NCI-H460 (cell line): ENCODE measurements at regions not wholly inside any gene's neighbourhood (a gene's known extent, or its start where the extent isn't known, plus 50 kb on each side); places are given as distances from the start of the nearest gene placed in this dataset.
"Not testable (repeated sequence)": the region's sequence is repeated elsewhere in the genome, so short reads cannot be mapped to it uniquely, and the experiment has no call there.

Experiments
- DNase-seq: peaks from one replicate; pipeline ENCODE4 v3.0.0-alpha.2; 2016; ENCODE audit warnings: low read depth; ENCODE audit errors: extremely low read depth

DNA sequence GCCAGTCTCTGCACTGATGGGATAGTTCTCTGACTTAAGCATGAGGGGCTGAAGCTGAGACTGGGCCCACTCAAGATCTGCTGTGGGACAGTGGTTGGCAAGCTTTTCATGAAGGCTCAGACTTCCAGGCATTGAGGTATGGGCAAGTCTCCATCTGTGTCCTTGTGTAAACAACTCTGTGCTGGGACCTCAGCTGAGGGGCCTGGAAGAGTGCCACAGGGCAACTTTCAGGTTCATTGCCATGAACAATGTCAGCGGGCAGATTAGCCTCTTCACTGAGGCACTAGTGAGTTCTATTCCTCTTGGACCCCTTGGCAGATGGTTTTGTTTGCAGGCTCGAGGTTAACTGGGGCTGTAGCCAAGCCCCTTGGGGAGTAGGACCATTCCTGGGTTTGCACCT, 127.1 kb downstream of the MRPS30 start:
- DNase-seq = no peak

DNA sequence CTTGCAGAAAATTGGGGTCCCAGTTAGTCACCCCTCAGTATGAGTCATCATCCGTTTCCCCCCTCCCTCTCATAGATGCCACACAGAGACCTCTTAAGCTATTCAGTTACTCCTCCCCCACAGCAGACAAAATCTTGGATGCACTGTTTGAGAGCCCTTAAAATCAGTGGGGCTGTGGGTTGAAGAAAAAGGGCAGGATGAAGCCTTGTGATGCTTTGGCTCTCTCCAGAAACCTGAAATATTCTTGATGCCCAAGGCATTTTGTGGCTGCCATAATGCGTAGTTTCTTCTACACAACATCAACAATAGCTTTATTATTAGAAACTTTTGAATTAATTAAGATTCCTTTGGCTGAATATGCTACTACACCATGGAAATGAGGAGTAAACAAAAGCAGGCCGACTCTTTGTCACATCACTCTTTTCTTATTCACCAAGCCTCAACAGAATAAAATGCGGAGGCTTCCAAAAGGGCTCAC, 133.8 kb downstream of the MRPS30 start:
- no peak for DNase-seq

DNA sequence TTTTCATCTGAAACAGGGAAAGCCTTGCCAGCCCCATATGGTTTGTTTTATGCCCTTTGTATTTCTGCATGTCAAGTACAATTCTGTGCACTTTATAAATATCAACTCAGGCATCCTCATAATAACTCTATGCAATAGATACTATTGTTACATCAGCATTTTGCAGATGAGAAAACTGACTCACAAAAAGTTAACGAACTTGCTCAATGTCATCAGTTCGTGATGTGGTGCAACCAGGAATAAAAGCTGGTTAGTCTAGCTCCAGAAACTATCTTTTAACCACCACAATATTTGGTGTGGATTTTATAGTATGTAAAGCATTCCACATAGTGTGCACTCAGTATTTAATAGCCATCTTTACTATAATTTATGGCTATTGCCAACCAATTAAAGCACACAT, 134.9 kb downstream of the MRPS30 start:
- peak; percentile 5 for DNase-seq

DNA sequence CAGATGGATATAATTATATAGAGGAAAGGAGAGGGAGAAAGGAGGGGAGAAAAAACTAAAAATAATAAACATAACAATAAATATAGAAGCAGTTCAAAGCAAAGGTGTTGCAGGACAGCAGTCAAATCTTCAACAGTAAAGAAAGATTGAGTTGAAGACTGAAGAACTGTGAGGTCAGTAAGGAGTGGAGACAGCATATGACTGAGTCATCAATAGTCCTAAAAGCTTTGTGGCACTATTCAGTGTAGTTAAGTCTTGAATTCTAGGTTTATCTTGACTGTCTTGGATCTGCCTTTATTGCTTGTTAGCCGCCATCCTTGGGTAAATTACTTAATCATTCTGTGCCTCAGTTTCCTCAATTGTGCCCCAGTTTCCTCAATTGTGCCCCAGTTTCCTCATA, 137.0 kb downstream of the MRPS30 start:
- DNase-seq = no peak

DNA sequence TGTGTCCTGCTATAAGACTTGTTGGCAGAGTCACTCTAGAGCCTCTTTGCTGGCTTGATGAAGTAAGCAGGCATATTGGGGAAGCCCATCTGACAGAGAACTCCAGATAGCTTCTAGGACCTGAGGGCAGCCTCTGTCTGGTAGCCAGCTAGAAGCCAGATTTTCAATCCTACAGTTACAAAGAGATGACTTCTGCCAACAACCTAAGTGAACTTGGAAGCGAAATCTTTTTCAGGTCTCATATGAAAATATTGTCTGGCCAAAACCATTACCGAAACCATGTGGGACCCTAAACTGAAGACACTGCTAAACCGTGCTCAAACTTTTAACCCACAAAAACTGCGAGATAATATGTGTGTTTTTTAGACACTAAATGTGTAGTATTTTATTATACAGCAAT, 140.9 kb downstream of the MRPS30 start:
- DNase-seq = no peak

DNA sequence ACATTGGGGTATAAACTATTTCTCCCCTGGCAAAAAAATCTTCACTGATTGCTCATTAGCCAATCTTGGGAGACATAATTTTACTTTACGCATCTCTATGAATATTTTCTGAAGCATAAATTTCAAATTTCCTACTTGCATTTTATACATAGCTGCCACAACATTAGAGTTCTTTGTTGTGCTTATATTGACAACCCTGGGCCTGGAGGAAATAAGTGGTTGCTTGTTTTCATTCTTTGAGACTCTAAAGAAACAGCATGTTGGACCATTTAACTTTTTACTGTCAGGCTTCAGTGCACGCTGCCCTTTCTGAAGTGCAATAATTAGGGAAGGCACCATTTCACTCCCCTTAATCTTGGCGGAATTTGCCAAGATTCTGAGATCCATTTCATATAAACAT, 142.6 kb downstream of the MRPS30 start:
- no peak for DNase-seq

DNA sequence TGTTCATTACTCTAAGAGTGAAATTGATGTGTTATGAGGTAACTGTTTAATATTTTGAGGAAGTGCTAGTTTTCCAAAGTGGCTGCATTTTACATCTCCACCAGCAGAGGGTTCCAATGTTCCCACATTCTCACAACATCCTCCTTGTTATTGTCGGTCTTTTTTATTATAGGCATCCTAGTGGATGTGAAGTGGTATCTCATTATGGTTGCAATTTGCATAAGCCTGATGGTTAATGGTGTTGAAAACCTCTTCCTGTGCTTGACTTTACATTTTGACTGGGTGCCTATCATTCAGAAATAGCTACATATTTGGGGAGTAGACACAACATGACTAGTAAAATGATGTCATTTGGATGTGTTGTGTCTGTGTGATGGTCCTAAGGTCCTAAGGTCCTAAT, 143.6 kb downstream of the MRPS30 start:
- DNase-seq = peak; percentile 21

DNA sequence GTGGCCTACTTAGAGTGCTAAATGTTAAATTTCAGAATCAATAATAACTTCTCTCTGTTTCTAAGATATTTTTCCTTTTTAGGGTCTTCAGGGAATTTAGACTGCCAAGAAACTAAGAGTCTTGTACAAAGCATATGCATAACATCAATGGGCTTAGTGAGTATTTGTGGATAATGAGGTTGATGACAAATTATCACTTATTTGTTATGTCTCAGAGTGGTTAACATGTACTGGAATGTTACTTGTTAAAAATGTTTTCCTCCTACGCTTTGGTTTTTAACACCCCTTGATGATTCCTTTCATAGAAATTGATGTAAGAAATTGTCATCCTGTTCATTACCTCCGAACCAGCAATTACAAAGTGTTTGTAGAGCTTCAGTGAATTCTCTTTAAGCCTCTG, 144.3 kb downstream of the MRPS30 start:
- no peak for DNase-seq

DNA sequence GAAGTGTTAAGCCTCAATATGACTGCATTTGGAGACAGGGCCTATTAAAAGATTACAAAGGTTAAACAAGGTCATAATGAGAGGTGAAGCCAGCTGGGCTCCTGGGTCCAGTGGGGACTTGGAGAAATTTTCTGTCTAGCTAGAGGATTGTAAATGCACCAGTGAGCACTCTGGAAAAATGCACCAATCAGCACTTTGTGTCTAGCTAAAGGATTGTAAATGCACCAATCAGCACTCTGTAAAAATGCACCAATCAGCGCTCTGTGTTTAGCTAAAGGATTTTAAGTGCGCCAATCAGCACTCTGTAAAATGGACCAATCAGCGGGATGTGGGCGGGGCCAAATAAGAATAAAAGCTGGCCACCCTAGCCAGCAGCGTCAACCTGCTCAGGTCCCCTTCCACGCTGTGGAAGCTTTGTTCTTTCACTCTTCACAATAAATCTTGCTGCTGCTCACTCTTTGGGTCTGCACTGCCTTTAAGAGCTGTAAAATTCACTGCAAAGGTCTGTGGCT, 150.3 kb downstream of the MRPS30 start:
- not testable (repeated sequence) for DNase-seq

DNA sequence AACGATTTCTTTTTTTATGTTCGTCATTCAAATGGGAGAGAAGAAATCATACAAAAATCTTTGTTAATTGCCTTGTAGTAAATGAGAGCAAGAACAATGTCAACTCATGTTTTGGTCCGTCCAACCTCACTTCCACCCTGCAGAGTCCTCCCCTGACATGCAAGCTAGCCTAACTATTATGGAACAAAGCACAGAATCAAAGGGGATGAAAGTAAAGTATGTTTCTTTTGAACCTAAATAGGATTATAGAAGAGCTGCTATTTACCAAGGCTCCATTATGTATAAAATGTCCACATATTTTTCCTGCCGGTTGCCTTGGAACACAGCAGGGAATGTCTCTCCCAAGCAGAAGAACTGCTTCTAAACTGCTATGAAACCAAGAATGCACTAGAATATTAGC, 161.1 kb downstream of the MRPS30 start:
- DNase-seq = no peak

DNA sequence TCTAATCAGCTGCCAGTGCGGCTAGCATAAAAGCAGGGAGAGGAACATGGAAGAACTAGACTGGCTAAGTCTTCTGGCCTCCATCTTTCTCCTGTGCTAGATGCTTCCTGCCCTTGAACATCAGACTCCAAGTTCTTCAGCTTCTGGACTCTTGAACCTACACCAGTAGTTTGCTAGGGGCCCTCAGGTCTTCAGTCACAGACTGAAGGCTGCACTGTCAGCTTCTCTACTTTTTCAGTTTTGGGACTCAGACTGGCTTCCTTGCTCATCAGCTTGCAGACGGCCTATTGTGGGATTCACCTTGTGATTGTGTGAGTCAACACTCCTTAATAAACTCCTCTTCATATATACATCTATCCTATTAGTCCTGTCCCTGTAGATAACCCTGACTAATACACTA, 162.2 kb downstream of the MRPS30 start:
- DNase-seq = not testable (repeated sequence)

DNA sequence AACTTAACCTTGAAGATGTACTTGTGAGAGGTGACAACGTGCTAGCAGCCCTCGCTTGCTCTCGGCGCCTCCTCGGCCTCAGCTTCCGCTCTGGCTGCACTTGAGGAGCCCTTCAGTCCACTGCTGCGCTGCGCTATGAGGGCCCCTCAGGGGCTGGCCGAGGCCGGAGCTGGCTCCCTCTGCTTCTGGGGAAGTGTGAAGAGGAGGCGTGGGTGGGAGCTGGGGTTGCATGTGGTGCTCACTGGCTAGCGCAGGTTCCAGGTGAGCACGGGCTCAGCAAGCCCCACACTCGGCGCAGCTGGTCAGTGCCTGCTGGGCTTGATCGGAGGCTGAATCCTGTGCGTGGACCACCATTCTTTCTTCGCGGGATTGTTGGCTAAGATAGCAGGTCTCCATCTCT, 166.1 kb downstream of the MRPS30 start:
- no peak for DNase-seq

DNA sequence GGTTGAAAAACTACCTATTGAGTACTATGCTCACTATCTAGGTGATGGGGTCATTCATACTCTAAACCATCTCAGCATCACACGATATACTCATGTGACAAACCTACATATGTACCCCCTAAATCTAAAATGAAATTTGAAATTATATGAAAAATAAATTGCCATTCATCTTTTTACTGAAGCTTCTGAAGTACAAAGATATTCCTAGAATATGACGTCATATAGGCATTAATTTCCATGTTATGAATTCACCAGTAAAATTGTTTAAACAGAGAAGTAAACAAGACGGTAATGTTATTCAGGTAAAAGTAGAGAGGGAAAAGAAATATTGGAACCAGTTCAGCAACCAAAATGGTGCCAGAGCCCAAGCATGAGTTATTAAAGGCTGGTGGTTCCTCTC, 173.0 kb downstream of the MRPS30 start:
- DNase-seq = no peak

DNA sequence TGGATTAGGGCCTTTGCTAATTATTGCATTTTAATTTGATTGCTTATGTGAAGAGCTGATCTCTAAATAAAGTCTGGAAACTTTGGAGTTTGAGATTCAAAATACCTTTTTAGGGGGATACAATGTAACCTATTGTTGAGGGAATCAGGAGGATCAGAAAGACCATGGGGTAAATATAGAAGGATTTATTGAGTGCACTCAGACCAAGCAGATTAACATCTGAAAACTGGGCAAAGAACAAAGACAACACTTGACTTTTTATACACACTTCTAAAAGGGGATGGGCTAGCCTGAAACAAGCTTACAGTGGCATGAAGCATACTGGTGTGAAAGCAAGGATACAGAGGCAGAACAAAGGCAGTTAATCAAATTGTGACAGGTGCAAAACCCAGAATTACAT, 174.3 kb downstream of the MRPS30 start:
- DNase-seq = no peak

DNA sequence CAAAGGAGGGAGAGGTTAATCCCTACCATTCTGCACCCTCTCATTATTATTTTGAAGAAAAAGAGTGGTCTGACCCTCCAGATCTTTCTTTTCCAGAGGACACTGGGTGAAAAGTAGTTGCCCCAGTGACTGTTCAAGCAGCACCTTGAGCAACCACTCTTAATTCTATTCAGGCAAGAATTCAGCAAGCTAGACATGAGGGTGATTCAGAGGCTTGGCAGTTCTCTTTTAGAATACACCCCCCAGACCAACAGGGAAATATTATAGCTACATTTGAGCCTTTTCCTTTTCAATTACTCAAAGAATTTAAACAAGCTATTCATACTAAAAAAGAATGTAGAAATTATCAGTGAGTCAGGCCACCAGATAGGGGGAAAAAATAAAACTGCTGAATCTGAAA, 178.3 kb downstream of the MRPS30 start:
- DNase-seq = no peak

DNA sequence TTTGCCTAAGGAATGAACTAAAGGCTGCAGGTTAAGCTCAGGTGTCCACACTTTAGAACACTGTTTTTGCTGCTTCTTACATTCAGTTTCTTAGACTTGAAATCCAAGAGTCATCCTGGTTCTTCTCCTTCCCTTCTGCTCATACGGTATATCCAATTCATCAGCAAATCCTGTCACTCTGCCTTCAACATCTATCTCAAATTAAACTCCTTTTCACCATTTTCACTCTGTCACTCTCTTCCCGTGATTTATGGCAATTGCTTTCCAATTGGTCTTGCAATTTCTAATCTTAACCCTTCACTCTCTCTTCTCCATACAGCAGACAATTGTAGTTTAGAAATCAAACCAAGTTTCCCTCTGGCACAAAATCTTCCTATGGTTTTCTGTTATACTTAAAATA, 182.9 kb downstream of the MRPS30 start:
- no peak for DNase-seq

DNA sequence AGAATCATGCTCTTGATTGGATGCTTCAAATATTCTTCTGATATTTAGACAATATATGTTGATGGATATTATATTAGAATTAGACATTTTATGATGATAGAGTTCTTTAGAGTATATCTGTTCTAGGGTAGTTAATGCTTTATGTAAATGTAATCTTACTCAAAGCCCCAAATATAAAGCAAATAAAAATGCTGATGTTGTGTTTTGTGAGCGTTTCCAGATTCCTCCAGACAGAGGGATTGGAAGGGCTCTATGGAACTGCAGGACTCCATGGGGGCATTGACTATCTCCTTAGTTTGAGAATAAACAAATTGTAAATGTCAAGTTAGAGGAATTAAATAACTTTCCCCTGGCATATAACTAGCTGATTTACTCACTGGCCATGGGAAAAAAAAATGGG, 184.5 kb downstream of the MRPS30 start:
- DNase-seq = no peak

DNA sequence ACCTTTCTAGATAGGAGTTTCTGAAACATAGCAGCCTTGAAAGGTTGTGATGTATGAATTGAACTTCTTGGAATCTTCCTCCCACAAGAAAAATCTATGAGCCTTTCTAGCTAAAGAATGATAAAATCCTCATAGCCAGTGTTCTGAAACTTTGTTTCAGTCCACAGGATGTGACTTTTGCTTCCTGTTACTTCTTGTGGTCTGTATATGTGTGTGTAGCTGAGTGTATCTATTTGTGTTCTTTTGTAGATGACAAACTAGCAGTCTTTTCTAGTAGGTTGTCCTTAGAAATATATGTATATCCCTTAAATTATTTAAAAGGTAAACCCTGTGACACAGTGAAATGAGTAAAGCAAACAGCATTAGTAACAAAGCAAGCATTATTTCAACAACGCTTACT, 188.8 kb downstream of the MRPS30 start:
- DNase-seq = no peak

DNA sequence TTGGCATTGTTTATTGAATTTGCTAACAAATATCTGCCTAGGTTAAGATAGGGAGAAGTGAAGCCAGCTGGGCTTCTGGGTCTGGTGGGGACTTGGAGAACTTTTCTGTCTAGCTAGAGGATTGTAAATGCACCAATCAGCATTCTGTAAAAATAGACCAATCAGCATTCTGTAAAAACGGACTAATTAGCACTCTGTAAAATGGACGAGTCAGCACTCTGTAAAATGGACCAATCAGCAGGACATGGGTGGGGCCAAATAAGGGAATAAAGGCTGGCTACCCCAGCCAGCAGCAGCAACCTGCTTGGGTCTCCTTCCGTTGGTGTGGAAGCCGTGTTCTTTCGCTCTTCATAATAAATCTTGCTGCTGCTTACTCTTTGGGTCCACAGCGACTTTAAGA, 198.4 kb downstream of the MRPS30 start:
- DNase-seq = not testable (repeated sequence)

DNA sequence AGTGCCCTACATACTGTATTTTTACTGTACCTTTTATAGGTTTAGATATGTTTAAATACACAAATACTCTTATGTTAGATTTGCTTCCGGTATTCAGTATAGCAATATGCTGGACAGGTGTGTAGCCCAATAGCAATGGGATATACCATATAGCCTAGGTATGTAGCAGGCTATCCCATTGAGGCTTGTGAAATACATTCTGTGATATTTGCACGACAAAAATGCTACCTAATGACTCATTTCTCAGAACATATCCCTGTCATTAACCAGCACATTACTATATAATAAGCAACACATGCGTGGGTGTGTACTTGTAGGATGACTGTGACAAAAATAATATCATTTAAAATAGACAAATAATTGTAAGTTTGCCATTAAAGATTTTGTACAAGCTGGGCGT, 208.8 kb downstream of the MRPS30 start:
- no peak for DNase-seq

DNA sequence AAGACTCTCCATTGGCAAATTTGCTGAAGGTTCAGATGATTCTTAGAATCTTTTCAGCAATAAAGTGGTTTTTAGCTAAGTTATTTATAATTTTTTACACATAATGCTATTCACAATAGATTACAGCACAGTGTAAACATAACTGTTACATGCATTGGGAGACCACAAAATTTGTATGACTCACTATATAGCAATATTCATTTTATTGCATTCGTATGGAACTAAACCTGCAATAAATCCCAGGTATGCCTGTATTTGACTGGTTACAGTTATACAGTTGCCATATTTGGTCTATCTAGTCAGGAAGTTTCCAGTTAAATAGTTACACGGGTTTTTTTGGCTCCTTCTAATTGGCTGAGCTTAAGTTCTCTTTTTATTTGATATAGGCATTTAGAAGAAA, 220.8 kb downstream of the MRPS30 start:
- no peak for DNase-seq

DNA sequence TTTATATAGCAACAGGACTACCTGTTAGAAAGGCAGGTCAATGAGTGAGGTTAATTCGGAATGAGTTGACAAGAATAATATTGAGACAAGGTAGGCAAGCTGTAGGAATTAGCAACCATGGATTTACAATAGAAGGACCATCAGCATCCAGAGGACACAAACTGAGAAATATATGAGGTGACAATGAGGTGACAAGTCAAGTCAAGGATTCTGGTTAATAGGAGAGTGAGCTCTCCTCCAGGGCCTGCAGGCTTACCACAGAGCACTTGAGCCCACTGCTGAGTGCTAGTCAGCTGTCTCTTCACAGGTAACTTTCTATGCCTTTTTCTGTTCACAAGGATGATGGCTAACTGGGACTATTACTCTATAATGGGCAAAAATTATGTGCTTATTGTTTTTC, 227.2 kb downstream of the MRPS30 start:
- DNase-seq = no peak

DNA sequence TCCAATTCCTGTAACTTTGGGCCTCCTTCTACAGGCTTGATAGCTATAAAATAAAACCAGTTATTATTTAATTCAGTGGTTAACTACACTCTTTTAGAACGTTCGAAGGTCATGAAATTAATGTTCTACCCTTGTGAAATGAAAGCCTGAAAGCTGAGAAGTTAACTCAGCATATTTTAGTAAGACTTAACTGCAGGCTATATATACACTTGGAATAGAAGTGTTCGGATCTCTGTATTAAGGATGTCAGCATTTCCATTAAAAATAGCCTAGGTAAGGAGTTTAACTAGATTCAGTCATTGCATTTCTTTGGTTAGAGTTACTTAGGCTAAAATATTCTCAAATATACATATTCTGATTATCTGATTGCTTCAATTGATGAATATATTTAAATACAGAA, 229.2 kb downstream of the MRPS30 start:
- no peak for DNase-seq
